ENCODE measurements at regions not wholly inside any gene's neighbourhood (a gene's known extent, or its start where the extent isn't known, plus 50 kb on each side); places are given as distances from the start of the nearest gene placed in this dataset.
A peak's percentile ranks its signal among the peaks of the same experiment; 100 is the strongest.

DNA sequence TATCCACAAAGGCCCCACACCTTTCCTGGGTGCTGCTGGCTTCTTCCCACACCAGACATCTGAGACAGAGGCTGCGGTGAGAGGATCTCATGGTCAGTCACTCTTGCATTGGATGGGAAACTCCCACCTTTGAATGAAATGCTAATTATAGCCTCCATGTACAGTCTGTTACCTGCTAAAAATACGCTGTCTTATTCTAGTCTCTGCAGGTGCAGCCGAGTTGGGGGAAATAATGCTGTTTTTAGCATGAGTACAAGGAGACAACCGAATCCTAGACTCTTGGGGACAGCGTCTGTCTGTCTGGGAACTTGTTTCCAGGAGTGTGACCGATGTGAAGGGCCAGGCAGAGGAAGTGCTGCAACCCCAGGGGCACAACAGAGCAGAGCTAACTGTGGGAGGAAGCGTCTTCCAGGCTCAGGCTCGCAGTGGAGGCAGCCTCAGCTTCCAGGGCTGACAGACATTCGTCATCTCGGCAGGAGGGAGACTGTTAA lies 286.2 kb downstream of the PREX1 start:
- DNase-seq: no peak
- Histone ChIP-seq H3K27me3 (no peaks in the 10 kb centered on the region), H3K27ac (no peak overlapping the region), H3K4me1 (peaks cover 23% of the 10 kb centered on the region), H3K36me3 (no peaks in the 10 kb centered on the region), H3K4me3 (no peak overlapping the region), H3K9me3 (replicated peaks) (0 out of 2 replicates have a peak, but pooled peaks cover 4% of the 10 kb centered on the region)

DNA sequence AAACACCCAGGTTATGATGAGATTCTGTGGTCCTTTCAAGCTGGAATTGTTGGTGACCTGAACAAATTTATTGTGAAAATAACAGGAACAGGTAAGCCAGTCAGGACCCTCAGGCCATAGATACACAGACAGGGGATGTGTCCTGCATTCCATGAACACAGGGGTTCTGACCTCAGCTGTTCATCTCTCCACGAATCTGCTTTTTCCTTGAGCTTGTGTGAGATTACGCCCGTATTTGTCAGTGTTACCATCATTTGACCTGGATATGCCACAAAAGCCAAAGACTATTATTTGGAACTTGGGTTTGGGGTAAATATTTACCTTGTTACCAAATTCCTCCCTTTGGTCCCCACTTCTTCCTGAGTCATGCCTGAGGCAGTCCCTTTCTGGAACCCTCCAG lies 288.9 kb downstream of the PREX1 start:
- H3K27me3 ChIP-seq: no peaks in the 10 kb centered on the region
- H3K9me3 ChIP-seq (replicated peaks): 0 out of 2 replicates have a peak, but pooled peaks cover 4% of the 10 kb centered on the region
- no peaks in the 10 kb centered on the region for H3K36me3 ChIP-seq
- no peak overlapping the region for H3K4me3 ChIP-seq
- peak; percentile 36 to 47 for DNase-seq
- H3K4me1 ChIP-seq: peaks cover 23% of the 10 kb centered on the region
- H3K27ac ChIP-seq: peak overlapping the region; percentile 3; the same call in 1 of the 2 replicates

DNA sequence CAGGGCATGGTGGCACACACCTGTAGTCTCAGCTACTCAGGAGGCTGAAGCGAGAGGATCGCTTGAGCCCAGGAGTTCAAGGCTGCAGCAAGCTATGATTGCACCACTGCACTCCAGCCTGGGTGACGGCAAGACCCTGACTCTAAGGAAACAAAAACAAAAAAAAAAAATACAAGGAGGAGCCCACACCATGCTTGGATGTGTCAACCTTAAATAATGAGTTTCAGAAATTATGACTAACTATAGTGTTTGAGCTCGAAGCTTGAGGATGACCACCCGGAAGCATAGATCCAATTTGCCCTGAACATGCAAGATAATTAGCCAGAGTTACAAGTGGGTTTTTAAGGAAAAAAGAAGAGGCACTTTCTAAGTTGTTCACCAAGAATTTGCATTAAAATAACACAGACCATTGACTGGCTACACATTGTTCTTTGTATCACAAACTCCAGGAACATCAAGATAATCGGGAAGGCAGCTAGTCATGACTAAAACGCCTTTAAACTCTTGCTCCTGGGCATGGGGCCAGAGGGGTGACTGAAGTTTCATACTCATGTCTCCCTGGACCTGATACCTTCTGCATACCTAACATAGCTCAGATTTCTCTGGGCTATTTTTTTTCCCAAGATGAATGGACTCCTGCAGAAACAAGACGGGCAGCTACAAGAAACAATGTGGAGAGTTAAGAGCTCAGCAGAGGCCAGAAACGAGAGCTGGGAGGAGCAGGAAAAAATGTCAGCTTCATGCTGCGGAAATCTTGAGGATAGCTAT lies 289.6 kb downstream of the PREX1 start:
- peak; percentile 76 to 86 for DNase-seq
- Histone ChIP-seq H3K27me3 (no peaks in the 10 kb centered on the region), H3K4me1 (peaks cover 23% of the 10 kb centered on the region), H3K27ac (peak overlapping the region; percentile 3; the same call in 1 of the 2 replicates), H3K9me3 (replicated peaks) (0 out of 2 replicates have a peak, but pooled peaks cover 4% of the 10 kb centered on the region), H3K36me3 (no peaks in the 10 kb centered on the region), H3K4me3 (no peak overlapping the region)

DNA sequence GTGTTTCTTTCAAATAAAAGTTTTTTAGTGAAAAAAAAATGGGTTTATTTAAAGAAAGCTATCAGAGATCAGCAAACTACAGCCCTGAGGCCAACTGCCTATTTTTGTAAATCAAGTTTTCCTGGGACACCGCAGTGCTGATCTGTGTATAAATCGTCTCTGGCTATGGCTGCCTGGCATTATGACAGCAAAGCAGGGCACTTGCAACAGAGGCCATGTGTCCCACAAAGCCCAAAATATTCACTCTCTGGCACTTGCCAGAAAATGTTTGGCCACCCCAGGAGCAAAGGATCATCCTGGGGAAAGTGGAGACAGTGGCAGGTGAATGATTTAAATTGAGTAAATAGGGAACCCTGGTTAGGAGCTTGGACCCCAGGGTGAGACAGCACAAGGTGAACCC lies 291.6 kb downstream of the PREX1 start:
- H3K27me3 ChIP-seq: no peaks in the 10 kb centered on the region
- peaks cover 27% of the 10 kb centered on the region for H3K4me1 ChIP-seq
- H3K27ac ChIP-seq: no peak overlapping the region
- DNase-seq: no peak
- no peaks in the 10 kb centered on the region for H3K36me3 ChIP-seq
- 0 out of 2 replicates have a peak, but pooled peaks cover 4% of the 10 kb centered on the region for H3K9me3 ChIP-seq (replicated peaks)
- no peak overlapping the region for H3K4me3 ChIP-seq

DNA sequence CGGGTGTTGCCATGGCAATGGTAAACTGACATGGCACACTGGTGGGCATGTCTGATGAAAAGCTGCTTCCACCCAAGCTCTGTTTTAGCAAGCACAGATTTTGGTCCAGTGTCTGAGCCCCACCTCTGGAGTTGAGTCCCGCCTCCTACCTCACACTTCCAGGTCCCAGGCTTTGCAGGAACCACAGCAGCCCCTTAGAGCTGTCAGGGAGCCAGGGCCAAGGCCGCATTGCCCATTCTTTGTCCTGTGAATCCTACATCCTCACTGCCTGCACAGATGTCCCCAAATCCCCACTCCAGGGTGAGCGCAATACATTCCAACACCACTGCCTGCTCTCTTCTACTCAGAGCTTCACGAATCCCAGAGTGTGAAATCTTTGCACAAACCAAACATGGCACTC lies 292.2 kb downstream of the PREX1 start:
- Histone ChIP-seq H3K9me3 (replicated peaks) (0 out of 2 replicates have a peak, but pooled peaks cover 4% of the 10 kb centered on the region), H3K27ac (no peak overlapping the region), H3K4me3 (no peak overlapping the region), H3K36me3 (no peaks in the 10 kb centered on the region), H3K27me3 (no peaks in the 10 kb centered on the region), H3K4me1 (peaks cover 27% of the 10 kb centered on the region)
- no peak for DNase-seq

DNA sequence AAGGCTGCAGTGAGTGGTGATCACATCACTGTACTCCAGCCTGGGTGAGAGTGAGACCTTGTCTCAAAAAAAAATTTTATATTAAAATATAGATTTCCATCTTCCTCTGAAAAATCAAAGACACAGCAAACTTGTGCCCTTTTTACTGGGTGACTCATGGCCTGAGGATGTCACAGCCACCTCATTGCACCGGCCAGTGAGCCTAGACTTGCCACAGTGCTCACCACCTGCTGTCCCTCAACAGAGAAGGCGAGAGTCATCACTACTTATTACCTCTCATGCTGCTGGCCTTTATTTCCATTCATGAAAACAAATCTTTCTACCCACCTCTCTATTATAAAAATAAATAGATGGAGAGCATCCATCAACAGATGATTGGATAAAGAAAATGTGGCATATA lies 295.8 kb downstream of the PREX1 start:
- Histone ChIP-seq H3K27ac (no peak overlapping the region), H3K4me1 (peaks cover 4% of the 10 kb centered on the region; the same call in 1 of the 2 replicates), H3K36me3 (no peaks in the 10 kb centered on the region), H3K9me3 (replicated peaks) (0 out of 2 replicates have a peak, but pooled peaks cover 4% of the 10 kb centered on the region), H3K4me3 (no peak overlapping the region), H3K27me3 (no peaks in the 10 kb centered on the region)
- DNase-seq: no peak

DNA sequence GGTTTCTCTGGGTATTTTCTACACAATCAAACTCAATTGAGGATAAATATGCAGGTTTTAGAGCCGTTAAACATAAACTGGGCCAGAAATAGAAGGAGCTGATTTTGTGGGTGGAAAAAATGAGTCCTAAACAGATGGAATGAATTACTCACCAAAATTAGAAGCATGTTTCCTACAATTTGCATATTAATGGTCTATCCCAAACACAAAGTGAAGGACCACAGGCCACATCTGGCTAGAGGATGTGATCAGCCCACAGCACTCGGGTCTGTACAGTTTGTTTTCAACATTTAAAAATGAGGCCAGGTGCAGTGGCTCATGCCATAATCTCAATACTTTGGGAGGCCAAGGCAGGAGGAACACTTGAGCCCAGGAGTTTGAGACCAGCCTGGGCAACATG lies 296.3 kb downstream of the PREX1 start:
- H3K4me1 ChIP-seq: peaks cover 4% of the 10 kb centered on the region; the same call in 1 of the 2 replicates
- H3K27ac ChIP-seq: no peak overlapping the region
- H3K9me3 ChIP-seq (replicated peaks): 0 out of 2 replicates have a peak, but pooled peaks cover 4% of the 10 kb centered on the region
- H3K36me3 ChIP-seq: no peaks in the 10 kb centered on the region
- H3K4me3 ChIP-seq: no peak overlapping the region
- no peak for DNase-seq
- no peaks in the 10 kb centered on the region for H3K27me3 ChIP-seq

DNA sequence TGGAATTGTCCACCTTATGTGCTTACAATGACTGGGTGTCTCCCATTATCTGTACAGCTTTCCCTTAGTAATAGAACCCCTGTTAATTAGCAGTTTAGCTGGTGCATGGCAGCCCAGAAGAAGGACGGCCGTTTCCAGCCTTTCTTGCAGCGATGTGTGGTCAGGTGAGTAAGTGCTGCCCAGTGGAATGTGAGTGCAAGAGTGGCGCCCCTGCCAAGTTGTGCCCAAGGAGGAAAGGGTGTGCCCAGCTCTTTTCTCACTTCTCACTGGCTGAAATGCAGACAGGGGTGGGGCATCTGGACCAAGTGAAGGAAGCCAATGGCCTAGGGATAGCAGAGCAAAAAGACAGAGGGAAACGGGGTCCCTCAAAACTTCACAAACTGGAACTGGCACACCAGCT lies 296.8 kb downstream of the PREX1 start:
- H3K9me3 ChIP-seq (replicated peaks): 0 out of 2 replicates have a peak, but pooled peaks cover 4% of the 10 kb centered on the region
- no peak overlapping the region for H3K27ac ChIP-seq
- H3K27me3 ChIP-seq: no peaks in the 10 kb centered on the region
- no peak overlapping the region for H3K4me3 ChIP-seq
- no peaks in the 10 kb centered on the region for H3K36me3 ChIP-seq
- H3K4me1 ChIP-seq: peaks cover 4% of the 10 kb centered on the region; the same call in 1 of the 2 replicates
- DNase-seq: no peak

DNA sequence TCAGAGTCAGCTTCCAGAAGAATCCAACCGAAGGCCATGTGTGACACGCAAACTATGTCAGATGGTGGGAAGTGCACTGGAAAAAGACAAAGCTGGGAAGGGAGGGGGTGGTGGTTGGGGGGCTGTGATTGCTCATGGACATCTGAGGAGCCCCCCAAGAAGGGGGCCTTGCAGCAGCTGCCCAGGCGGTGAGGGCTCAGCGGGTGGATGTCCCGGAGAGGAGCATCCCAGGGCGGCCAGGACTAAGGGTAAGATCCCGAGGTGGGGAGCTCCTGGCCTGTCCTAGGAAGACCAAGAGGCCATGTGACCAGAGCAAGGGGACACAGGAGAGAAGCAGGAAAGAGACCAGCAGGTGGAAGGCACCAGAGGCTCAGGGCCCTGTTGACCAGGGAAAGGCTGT lies 299.5 kb downstream of the PREX1 start:
- DNase-seq: no peak
- no peak overlapping the region for H3K27ac ChIP-seq
- H3K9me3 ChIP-seq (replicated peaks): 0 out of 2 replicates have a peak, but pooled peaks cover 4% of the 10 kb centered on the region
- H3K4me1 ChIP-seq: peaks cover 4% of the 10 kb centered on the region; the same call in 1 of the 2 replicates
- H3K4me3 ChIP-seq: no peak overlapping the region
- no peaks in the 10 kb centered on the region for H3K27me3 ChIP-seq
- H3K36me3 ChIP-seq: no peaks in the 10 kb centered on the region

DNA sequence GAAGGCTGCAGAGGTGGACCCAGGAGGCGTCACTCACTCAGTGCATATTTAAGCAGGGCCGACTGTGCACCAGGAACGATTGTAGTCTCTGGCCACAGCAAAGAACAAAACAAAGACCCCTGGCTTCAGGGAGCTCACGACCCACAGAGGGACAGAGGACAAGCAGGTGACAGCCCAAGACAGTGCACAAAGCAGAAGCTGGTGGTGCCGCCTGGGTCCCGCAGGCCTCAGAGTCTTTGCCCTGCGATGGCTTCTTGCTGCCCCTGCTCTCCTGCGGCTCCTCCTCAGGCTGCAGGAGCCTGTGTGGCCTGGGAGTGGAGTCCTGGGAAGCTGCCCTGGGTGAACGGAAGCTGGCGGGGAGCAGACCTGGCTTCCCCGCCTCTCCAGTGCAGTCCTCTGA lies 300.0 kb downstream of the PREX1 start:
- Histone ChIP-seq H3K4me1 (peaks cover 4% of the 10 kb centered on the region; the same call in 1 of the 2 replicates), H3K27ac (no peak overlapping the region), H3K36me3 (no peaks in the 10 kb centered on the region), H3K9me3 (replicated peaks) (no peaks in the 10 kb centered on the region), H3K4me3 (no peak overlapping the region), H3K27me3 (no peaks in the 10 kb centered on the region)
- DNase-seq: no peak

DNA sequence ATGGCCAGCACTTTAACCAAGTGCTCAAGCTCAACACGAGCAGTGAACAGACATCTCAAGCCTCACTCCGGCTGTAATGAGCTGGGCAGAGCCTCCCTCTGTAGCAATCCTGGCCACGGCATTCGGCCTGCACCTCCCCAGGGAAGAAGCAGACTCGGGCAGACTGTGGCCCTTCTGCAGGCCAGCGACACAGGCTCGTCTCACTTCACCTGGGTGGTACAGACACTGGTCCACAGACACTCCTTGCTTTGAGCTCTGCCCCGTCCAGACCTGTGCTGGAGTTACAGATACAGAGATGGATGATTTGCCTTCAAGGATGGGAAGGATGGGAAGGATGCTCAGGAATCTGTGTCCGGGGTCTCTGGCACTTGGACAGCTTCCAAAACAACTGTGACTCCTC lies 300.9 kb downstream of the PREX1 start:
- H3K27me3 ChIP-seq: no peaks in the 10 kb centered on the region
- H3K27ac ChIP-seq: no peak overlapping the region
- peaks cover 4% of the 10 kb centered on the region; the same call in 1 of the 2 replicates for H3K4me1 ChIP-seq
- no peak overlapping the region for H3K4me3 ChIP-seq
- H3K36me3 ChIP-seq: no peaks in the 10 kb centered on the region
- no peak for DNase-seq
- H3K9me3 ChIP-seq (replicated peaks): no peaks in the 10 kb centered on the region

DNA sequence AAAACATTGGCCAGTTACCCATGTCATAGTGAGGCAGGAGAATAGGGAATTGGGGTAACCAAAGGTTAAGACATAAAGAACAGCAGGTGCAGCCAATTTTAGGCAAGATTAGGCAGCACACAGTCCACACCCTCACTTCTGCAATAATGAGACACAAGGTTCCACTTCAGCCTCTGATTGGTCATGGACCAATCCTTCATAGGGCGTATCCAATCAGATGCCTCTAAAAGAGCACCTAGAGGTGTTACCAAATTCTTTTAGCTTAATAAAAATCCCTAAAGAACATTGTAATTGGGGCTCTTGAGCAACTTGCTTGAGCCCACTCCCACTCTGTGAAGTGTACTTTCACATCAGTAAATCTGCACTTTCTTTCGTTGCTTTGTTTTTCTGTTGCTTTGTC lies 302.4 kb downstream of the PREX1 start:
- no peak for DNase-seq
- H3K27me3 ChIP-seq: no peaks in the 10 kb centered on the region
- H3K36me3 ChIP-seq: no peaks in the 10 kb centered on the region
- no peaks in the 10 kb centered on the region for H3K9me3 ChIP-seq (replicated peaks)
- H3K27ac ChIP-seq: no peak overlapping the region
- no peaks in the 10 kb centered on the region for H3K4me1 ChIP-seq
- no peak overlapping the region for H3K4me3 ChIP-seq

DNA sequence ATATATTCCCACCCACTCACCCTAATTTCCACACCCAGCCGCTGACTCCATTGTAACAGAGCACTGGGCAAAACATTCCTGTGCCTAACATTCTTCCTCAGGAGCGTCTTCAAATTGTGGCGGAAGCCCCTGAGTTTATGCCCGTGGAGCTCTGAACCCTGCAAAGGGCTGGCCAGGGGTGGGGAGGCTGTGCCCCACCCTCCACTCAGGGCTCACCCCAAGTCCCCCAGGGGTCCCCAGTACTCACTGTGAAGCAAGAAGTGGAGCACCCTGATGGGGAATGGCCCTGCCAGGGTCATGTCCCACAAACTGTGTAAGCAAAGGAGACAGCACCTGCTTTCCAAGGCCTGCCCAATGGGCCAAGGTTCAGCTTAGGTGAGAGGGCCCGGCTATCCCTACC lies 303.2 kb downstream of the PREX1 start:
- Histone ChIP-seq H3K4me3 (no peak overlapping the region), H3K27me3 (no peaks in the 10 kb centered on the region), H3K27ac (no peak overlapping the region), H3K4me1 (no peaks in the 10 kb centered on the region), H3K36me3 (no peaks in the 10 kb centered on the region), H3K9me3 (replicated peaks) (no peaks in the 10 kb centered on the region)
- DNase-seq: no peak

DNA sequence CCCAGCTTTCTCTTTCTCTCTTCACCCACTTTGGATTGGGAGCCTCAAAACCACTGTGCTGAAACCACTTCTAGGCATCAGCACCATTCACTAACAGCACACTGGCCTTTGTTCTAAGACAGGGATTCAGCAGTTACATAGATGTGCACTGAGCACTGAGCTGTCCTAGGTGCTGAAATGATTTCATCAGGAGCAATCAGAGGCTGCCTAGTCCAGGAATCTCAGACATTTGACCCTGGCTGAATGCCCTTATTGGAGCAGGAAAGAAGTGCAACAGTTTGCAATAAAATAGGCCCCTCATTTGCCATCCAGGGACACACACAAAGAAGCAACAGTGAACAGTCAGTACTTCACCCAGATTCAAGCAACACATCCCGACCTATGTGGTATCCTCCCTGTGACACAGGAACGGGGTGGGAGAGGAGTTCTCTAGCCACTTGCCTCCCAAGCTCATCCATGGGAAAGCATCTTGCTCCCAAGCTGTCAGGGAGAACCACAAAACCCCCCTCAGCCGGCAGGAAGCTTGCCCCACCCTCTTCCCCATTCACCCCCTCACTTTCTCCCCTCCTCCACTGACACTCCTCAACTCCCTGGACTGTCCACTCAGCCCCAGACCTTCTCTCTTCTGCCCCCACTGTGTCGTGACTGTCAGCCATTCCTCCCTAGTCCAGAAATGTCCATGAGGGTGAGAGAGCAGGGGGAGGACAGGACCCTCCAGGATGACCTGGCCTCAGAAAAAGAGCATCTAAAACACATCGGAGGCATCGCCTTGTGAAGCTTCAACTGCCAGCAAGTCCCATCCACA lies 304.4 kb downstream of the PREX1 start:
- H3K36me3 ChIP-seq: no peaks in the 10 kb centered on the region
- H3K27me3 ChIP-seq: no peaks in the 10 kb centered on the region
- peak; percentile 84 to 97 for DNase-seq
- H3K4me1 ChIP-seq: no peaks in the 10 kb centered on the region
- H3K4me3 ChIP-seq: no peak overlapping the region
- no peak overlapping the region for H3K27ac ChIP-seq
- no peaks in the 10 kb centered on the region for H3K9me3 ChIP-seq (replicated peaks)

DNA sequence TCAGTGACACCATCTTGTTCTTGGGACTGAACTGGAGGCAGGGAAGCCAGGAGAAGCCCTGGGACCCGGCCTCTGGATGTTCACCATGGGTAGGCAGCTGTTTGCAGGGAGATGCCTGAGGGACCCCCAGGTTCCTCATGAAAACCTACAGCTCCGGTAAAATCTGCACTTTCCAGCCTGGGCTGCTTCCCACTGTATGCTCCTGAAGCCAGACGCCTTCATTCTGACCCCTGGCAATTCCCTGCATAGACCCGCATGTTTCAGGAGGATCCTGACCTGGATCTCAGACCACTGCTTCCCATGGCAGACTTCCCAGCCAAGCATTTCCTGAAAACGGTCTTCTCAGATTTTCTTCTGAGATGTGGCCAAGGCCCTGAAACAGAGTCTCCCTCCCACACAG lies 306.7 kb downstream of the PREX1 start:
- Histone ChIP-seq H3K36me3 (no peaks in the 10 kb centered on the region), H3K4me1 (no peaks in the 10 kb centered on the region), H3K4me3 (no peak overlapping the region), H3K9me3 (replicated peaks) (no peaks in the 10 kb centered on the region), H3K27me3 (no peaks in the 10 kb centered on the region), H3K27ac (no peak overlapping the region)
- DNase-seq: no peak

Data from SJCRH30 (cell line).